GM18505 (cell line): ENCODE measurements at regions not wholly inside any gene's neighbourhood (a gene's known extent, or its start where the extent isn't known, plus 50 kb on each side); places are given as distances from the start of the nearest gene placed in this dataset.
"Not testable (repeated sequence)": the region's sequence is repeated elsewhere in the genome, so short reads cannot be mapped to it uniquely, and the experiment has no call there.

Experiments used
- ATAC-seq: cut with Tn5 transposase; IDR thresholded peaks from one replicate; pipeline ENCODE4 v1.9.1; 2021; ENCODE audit not compliant: unreplicated experiment
- POLR2A ChIP-seq: IDR thresholded peaks from 4 replicates; pipeline ENCODE4 v1.6.1; 2011; ENCODE audit warnings: borderline replicate concordance; ENCODE audit not compliant: insufficient read depth, insufficient read length; ENCODE audit errors: extremely low read depth

DNA sequence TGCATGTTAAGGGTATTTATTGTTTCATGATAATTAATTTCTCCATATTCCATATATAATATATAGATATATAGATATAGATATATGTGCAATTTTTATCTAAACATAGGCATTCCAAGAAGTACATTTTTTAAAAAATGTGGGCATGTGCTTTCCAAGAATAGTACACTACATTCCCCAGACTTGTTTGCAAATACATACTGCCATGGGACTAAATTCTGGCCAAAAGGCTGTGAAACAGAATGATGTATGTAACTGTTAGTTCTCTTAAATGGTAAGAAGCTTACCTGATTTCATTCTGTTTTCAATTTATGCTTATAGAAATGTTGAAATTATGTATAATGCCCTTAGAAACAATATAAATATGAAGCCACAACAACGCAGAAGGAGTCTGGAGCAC, 503.2 kb upstream of the SPRY2 start:
- ATAC-seq, result no peak
- no peak for TF ChIP-seq POLR2A

DNA sequence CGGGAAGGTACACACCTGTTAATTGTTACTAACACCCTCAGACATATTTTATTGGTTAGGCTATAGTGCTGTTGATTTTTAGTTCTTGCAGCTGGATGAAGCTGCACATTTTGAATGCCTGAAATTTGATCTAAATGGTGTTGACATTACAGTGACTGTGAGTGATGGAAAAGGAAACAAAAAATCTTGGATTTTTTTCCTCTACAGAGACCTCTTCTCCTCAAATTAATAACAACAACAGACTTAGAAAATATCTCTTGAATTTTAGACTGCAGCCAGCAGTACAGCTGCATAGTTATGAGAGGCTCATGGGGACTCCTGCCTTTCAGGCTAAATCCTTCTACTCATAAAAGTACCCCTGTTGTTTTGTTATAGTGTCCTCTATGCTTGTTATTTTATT, 500.5 kb upstream of the SPRY2 start:
- no peak for TF ChIP-seq POLR2A
- ATAC-seq, result no peak

- no peak for TF ChIP-seq POLR2A
- ATAC-seq, result no peak
Measured at GRCh38 chr13:80840316-80840976, 499.5 kb upstream of the SPRY2 start.

- no peak for TF ChIP-seq POLR2A
- no peak for ATAC-seq
Measured at GRCh38 chr13:80835902-80836301, 495.0 kb upstream of the SPRY2 start.

DNA sequence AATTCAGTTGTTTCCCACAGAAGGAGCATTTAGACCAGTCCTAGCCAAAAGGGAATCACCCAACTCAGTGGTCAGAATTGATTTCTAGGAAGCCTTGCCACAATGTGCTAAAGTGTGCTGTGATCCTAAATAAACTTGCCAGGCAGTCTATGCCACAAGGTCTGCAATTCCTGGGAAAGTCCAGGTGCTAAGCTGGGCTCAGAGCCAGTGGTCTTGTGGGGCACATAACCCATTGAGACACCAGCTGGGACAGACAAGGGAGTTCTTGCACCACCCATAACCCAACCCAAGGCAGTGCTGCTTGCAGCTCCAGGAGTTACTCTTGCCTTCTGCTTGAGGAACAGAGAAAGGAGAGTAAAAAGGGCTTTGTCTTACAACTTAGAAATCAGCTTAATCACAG, 489.5 kb upstream of the SPRY2 start:
- no peak for TF ChIP-seq POLR2A

GRCh38 chr13:80828759-80829158, 487.8 kb upstream of the SPRY2 start:
- no peak for ATAC-seq
- no peak for TF ChIP-seq POLR2A

More for the DNA sequence above, 489.5 kb upstream of the SPRY2 start:
- ATAC-seq, result no peak

GRCh38 chr13:80825276-80825675, 484.4 kb upstream of the SPRY2 start:
- ATAC-seq, result no peak
- TF ChIP-seq POLR2A, result no peak

DNA sequence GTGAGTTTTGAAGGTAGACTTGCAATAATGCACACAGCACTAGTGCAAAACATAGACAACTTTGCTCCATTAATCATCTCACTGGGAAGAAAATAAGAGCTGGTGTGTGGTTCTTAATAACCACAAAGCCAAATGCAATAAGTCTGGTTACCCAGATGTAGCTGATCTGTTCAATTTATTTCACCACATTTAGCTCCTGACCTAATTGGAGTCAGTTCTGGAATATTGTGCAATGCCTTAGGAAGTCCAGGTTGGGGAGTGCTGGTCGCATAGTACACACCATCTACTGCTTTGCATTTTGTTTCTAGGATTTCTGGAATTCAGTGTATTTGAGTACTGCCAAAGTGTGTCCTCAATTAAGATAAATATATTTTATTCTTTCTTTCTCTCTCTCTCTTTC, 483.3 kb upstream of the SPRY2 start:
- no peak for TF ChIP-seq POLR2A
- no peak for ATAC-seq

DNA sequence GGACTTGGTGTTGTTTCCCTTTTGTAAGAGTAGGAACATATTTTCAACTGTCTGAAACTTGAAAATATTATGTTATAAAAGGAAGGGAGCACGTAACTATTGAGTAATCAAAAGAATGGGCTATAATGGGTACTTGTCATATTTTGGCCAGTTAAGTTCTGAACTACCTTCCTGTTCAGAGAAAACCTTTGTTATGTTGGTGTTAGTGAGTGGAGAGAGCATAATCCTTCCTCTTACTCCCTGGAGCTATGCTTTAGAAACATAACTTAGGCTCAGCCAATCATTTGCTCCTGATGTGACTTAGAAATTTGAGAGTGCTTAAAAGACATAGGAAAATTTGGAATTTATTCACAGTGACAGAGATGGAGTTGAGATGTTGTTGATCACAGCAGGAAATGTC, 482.5 kb upstream of the SPRY2 start:
- ATAC-seq, result no peak
- TF ChIP-seq POLR2A, result no peak

GRCh38 chr13:80821466-80821865, 480.5 kb upstream of the SPRY2 start:
- no peak for TF ChIP-seq POLR2A
- ATAC-seq, result no peak

- TF ChIP-seq POLR2A, result no peak
- no peak for ATAC-seq
Measured at GRCh38 chr13:80817979-80818378, 477.1 kb upstream of the SPRY2 start.

GRCh38 chr13:80814541-80814940, 473.6 kb upstream of the SPRY2 start:
- no peak for TF ChIP-seq POLR2A
- no peak for ATAC-seq

GRCh38 chr13:80810294-80810693, 469.4 kb upstream of the SPRY2 start:
- not testable (repeated sequence) for ATAC-seq

GRCh38 chr13:80802946-80803345, 462.0 kb upstream of the SPRY2 start:
- TF ChIP-seq POLR2A, result no peak
- no peak for ATAC-seq

DNA sequence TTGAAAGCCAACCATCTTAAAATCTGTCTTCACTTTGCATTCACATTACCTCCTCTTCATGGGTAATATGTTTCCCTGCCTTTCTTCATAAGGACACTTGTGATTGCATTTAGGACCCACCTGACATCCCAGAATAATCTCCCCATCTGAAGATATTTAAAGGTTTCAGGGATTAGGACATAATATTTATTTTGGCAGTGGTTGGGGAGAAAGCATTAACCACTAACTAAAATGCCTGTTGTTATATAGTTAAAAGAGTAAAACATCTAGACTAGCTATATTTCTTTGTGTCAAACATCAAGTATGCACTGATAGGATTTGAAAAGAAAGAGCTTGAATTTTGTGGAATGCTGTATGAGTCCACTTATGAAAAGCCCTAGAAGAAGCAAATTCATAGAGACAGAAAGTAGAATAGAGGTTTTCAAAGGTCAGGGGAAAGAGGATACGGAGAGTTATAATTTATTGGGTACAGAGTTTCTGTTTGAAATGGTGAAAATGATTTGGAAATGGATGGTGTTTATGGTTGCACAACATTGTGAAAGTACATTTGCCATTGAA, 457.7 kb upstream of the SPRY2 start:
- no peak for ATAC-seq
- no peak for TF ChIP-seq POLR2A
